IPS-18c (cell line): ENCODE measurements at regions not wholly inside any gene's neighbourhood (a gene's known extent, or its start where the extent isn't known, plus 50 kb on each side); places are given as distances from the start of the nearest gene placed in this dataset.

Experiments used
- H3K4me3 ChIP-seq: 2 replicates; pipeline ENCODE4 v1.7.0; 2013; ENCODE audit warnings: low read depth, mild to moderate bottlenecking, low read length, moderate library complexity; ENCODE audit not compliant: insufficient read depth
- H3K9me3 ChIP-seq: one replicate; pipeline ENCODE4 v1.6.1; 2013; ENCODE audit warnings: mild to moderate bottlenecking, low read length, moderate library complexity; ENCODE audit not compliant: control insufficient read depth, insufficient read depth

DNA sequence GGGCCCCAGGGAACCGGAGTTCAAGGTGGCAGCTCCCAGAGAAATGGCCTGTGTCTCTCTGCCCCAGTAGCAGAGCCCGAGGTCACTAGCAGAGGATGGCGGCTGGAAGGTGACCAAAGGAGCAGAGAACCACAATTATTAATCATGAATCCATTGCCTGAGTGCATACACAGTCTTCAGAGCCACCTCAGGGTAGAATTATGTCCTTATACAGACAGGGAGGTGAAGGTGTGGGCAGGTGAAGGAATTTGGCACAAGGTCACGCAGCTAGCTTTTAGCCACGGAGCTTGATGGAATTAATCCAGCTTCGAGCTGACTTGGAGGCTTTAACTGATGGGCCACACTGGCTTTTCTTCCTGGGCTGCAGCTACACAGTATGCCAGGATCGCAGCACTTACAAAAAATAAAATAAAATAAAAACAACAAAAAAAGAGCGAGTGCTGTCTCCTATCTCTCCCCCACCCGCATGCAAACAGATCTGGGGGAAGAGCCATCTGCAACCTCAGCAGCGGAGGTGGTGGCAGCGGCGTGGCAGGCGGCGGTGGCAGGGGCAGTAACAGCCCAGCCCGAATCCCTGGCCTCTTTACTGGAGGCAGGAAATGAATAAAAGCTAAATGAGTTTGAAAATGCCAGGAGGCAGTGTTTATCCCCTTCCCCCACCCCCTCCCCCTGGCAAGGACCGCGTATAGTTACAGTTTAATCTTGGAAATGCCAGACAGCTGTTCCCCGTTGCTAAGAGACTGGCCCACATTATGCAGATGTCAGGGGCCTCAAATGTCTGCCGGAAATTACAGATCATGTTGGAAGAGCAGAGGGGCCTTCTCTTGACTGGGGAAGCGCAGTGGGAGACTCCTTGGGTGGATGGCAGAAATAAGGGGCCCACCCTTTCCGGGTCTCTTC, 93.5 kb downstream of the LRRC74A start:
- H3K9me3 ChIP-seq: no peaks in the 10 kb centered on the region
- no peak overlapping the region for H3K4me3 ChIP-seq
